ENCODE measurements at regions not wholly inside any gene's neighbourhood (a gene's known extent, or its start where the extent isn't known, plus 50 kb on each side); places are given as distances from the start of the nearest gene placed in this dataset.
"Not testable (repeated sequence)": the region's sequence is repeated elsewhere in the genome, so short reads cannot be mapped to it uniquely, and the experiment has no call there.

DNA sequence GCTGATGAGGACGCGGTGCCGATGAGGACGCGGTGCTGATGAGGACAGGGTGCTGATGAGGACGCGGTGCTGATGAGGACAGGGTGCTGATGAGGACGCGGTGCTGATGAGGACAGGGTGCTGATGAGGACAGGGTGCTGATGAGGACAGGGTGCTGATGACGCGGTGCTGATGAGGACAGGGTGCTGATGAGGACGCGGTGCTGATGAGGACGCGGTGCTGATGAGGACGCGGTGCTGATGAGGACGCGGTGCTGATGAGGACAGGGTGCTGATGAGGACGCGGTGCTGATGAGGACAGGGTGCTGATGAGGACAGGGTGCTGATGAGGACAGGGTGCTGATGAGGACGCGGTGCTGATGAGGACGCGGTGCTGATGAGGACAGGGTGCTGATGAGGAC is 399.3 kb downstream of the SMOC2 start:
- Mint-ChIP-seq H3K27me3 (ENCODE audit: low read depth in 2 of 2) (peaks cover 13 to 25% of the 10 kb centered on the region in 2 donors), H3K4me1 (peaks cover 0 to 11% of the 10 kb centered on the region in 2 donors)
- WGBS (ENCODE audit: insufficient coverage) = 88% methylated on average over 19 of the region's 25 CpGs
- DNase-seq; H3K4me3 Mint-ChIP-seq; H3K9me3 Mint-ChIP-seq; H3K27me3 ChIP-seq (ENCODE audit: control insufficient read depth, insufficient read depth, low read length); H3K4me3 ChIP-seq (ENCODE audit: low read length); H3K27ac ChIP-seq (ENCODE audit: low read length); H3K9me3 ChIP-seq (ENCODE audit: control insufficient read depth, insufficient read depth, low read length); H3K36me3 Mint-ChIP-seq; ATAC-seq; H3K36me3 ChIP-seq (ENCODE audit: control insufficient read depth, insufficient read depth, low read length); intact Hi-C loops (cut with micrococcal nuclease); H3K4me1 ChIP-seq (ENCODE audit: control insufficient read depth, insufficient read depth, low read length); H3K27ac Mint-ChIP-seq: not testable (repeated sequence)

GRCh38 chr6:168838037-168838399 is 397.0 kb downstream of the SMOC2 start:
- WGBS (ENCODE audit: insufficient coverage) = 92% methylated on average over 15 of the region's 15 CpGs
- H3K9me3 Mint-ChIP-seq = no peaks in the 10 kb centered on the region

DNA sequence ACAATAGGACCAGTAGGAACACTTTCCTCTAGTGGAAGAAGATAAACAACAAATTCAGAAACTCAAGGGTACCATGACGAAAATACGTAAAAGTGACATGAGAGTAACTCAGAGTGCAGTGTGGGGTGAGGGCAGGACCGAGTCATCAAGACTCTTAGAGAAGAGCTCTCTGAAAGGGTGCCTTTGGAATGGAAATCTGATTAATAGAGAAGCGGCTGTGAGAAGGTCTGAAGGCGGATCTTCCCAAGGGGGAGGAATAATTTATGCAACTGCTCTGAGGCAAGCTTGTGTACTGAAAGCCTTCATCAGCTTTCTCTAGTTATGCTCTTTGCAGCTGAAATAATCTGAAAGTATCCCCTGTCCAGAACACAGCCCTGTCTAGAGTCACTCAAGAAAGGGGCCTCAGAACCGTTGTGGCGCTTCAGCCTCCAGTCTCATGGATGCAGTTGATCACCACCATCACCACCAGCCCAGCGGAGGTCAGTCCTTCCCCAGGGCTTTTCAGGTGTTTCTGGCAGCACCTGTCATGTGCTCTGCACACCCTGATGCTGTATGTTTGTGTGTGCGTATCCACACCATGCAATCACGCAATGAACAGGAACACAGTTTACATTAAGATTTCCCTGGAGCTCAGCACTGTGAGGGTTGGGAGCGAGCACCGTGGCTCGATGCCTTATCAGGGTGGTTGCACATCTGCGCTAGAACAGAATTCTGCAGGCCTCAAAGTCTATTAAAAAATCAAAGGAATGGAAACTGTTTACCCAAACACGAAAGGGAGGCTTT is 396.5 kb downstream of the SMOC2 start:
- Histone ChIP-seq H3K9me3 (ENCODE audit: control insufficient read depth, insufficient read depth, low read length) (peaks cover 8% of the 10 kb centered on the region), H3K27ac (ENCODE audit: low read length) (no peak overlapping the region), H3K4me3 (ENCODE audit: low read length) (no peak overlapping the region), H3K36me3 (ENCODE audit: control insufficient read depth, insufficient read depth, low read length) (no peaks in the 10 kb centered on the region), H3K4me1 (ENCODE audit: control insufficient read depth, insufficient read depth, low read length) (no peaks in the 10 kb centered on the region), H3K27me3 (ENCODE audit: control insufficient read depth, insufficient read depth, low read length) (no peaks in the 10 kb centered on the region)
- Mint-ChIP-seq H3K9me3 (no peaks in the 10 kb centered on the region), H3K4me3 (no peak overlapping the region), H3K36me3 (peaks cover 8% of the 10 kb centered on the region), H3K4me1 (peaks cover 0 to 11% of the 10 kb centered on the region in 2 donors), H3K27ac (no peak overlapping the region), H3K27me3 (ENCODE audit: low read depth in 2 of 2) (peaks cover 13 to 36% of the 10 kb centered on the region in 2 donors)
- no peak for TF ChIP-seq CTCF (IDR thresholded peaks at IDR 0.05)
- DNase-seq = no peak
- intact Hi-C loops (cut with micrococcal nuclease) = no loop called here
- 82% methylated on average over 15 of the region's 15 CpGs for WGBS (ENCODE audit: insufficient coverage)
- no peak for ATAC-seq

More at GRCh38 chr6:168838037-168838399, 397.0 kb downstream of the SMOC2 start:
- Histone ChIP-seq H3K4me3 (ENCODE audit: low read length) (no peak overlapping the region), H3K4me1 (ENCODE audit: control insufficient read depth, insufficient read depth, low read length) (no peaks in the 10 kb centered on the region), H3K27me3 (ENCODE audit: control insufficient read depth, insufficient read depth, low read length) (no peaks in the 10 kb centered on the region), H3K27ac (ENCODE audit: low read length) (no peak overlapping the region), H3K9me3 (ENCODE audit: control insufficient read depth, insufficient read depth, low read length) (peaks cover 8% of the 10 kb centered on the region), H3K36me3 (ENCODE audit: control insufficient read depth, insufficient read depth, low read length) (no peaks in the 10 kb centered on the region)
- no peak for TF ChIP-seq CTCF (IDR thresholded peaks at IDR 0.05)
- Mint-ChIP-seq H3K4me1 (peaks cover 0 to 11% of the 10 kb centered on the region in 2 donors), H3K27me3 (ENCODE audit: low read depth in 2 of 2) (peaks cover 13 to 31% of the 10 kb centered on the region in 2 donors), H3K4me3 (no peak overlapping the region), H3K36me3 (peaks cover 8% of the 10 kb centered on the region), H3K27ac (no peak overlapping the region)
- intact Hi-C loops (cut with micrococcal nuclease) = no loop called here
- DNase-seq (no peak), ATAC-seq (no peak)

- H3K9me3 Mint-ChIP-seq = no peaks in the 10 kb centered on the region
- H3K4me3 Mint-ChIP-seq = no peak overlapping the region
- peaks cover 0 to 11% of the 10 kb centered on the region in 2 donors for H3K4me1 Mint-ChIP-seq
- ATAC-seq (no peak), DNase-seq (no peak)
- H3K9me3 ChIP-seq (ENCODE audit: control insufficient read depth, insufficient read depth, low read length) = peaks cover 6% of the 10 kb centered on the region
- no peak overlapping the region for H3K4me3 ChIP-seq (ENCODE audit: low read length)
- H3K27me3 ChIP-seq (ENCODE audit: control insufficient read depth, insufficient read depth, low read length) = no peaks in the 10 kb centered on the region
- peaks cover 8% of the 10 kb centered on the region for H3K36me3 Mint-ChIP-seq
- no peak overlapping the region for H3K27ac ChIP-seq (ENCODE audit: low read length)
- H3K27me3 Mint-ChIP-seq (ENCODE audit: low read depth in 2 of 2) = peaks cover 13 to 36% of the 10 kb centered on the region in 2 donors
- no peaks in the 10 kb centered on the region for H3K36me3 ChIP-seq (ENCODE audit: control insufficient read depth, insufficient read depth, low read length)
- no peak for TF ChIP-seq CTCF (IDR thresholded peaks at IDR 0.05)
- intact Hi-C loops (cut with micrococcal nuclease) = no loop called here
- 93% methylated on average over 9 of the region's 9 CpGs for WGBS (ENCODE audit: insufficient coverage)
- no peaks in the 10 kb centered on the region for H3K4me1 ChIP-seq (ENCODE audit: control insufficient read depth, insufficient read depth, low read length)
- no peak overlapping the region for H3K27ac Mint-ChIP-seq
Observed at GRCh38 chr6:168835991-168836390, 395.0 kb downstream of the SMOC2 start.

All from natural killer cell (primary cell).